AG10803 (cell line): ENCODE measurements at regions not wholly inside any gene's neighbourhood (a gene's known extent, or its start where the extent isn't known, plus 50 kb on each side); places are given as distances from the start of the nearest gene placed in this dataset.
"Not testable (repeated sequence)": the region's sequence is repeated elsewhere in the genome, so short reads cannot be mapped to it uniquely, and the experiment has no call there.

Experiments used
- DNase-seq: peaks from one replicate; pipeline ENCODE4 v3.0.0; 2010; ENCODE audit warnings: low read depth
- H3K4me3 ChIP-seq: 2 replicates; pipeline ENCODE4 v1.5.1; 2011; ENCODE audit warnings: mild to moderate bottlenecking, low read length, control low read depth
- TF ChIP-seq, protein P1 (sequence below): conservative IDR thresholded peaks from 2 replicates; pipeline ENCODE4 v1.5.1; 2011; ENCODE audit warnings: mild to moderate bottlenecking, low read length, control low read depth, inconsistent platforms

DNA sequence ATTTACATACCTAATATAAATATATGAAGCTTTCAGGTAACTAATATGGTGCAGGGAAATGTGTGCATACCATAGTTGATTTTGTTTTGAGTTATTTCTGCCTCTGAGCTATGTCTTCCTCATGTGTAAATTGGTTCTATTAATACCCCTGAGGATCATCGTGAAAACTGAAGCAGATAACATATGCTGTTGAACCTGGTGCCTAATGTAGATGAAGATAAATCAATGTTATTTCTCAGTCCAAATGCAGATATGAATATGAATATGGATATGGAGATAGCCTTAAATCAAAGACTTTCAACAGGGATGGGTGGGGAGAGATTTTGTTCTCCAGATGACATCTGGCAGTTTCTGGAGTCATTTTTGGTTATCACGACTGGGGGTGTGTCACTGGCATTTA, 122.3 kb upstream of the ANKRD30A start:
- no peak for DNase-seq
- TF ChIP-seq, protein P1, sequence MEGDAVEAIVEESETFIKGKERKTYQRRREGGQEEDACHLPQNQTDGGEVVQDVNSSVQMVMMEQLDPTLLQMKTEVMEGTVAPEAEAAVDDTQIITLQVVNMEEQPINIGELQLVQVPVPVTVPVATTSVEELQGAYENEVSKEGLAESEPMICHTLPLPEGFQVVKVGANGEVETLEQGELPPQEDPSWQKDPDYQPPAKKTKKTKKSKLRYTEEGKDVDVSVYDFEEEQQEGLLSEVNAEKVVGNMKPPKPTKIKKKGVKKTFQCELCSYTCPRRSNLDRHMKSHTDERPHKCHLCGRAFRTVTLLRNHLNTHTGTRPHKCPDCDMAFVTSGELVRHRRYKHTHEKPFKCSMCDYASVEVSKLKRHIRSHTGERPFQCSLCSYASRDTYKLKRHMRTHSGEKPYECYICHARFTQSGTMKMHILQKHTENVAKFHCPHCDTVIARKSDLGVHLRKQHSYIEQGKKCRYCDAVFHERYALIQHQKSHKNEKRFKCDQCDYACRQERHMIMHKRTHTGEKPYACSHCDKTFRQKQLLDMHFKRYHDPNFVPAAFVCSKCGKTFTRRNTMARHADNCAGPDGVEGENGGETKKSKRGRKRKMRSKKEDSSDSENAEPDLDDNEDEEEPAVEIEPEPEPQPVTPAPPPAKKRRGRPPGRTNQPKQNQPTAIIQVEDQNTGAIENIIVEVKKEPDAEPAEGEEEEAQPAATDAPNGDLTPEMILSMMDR = no peak
- H3K4me3 ChIP-seq = no peak overlapping the region

DNA sequence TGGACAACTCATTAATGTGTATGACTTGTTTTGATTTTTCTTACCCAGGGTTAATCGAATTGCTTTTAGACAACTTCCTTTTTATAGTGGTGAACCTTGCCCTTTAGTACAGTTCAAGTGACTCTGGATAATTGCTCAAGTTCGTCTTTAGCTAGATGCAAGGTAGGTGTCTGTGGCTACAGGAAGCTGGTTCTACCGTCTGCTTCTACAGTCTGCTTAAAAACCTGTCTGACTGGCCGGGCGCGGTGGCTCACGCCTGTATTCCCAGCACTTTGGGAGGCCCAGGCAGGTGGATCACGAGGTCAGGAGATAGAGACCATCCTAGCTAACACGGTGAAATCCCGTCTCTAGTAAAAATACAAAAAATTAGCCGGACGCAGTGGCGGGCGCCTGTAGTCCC, 129.6 kb upstream of the ANKRD30A start:
- not testable (repeated sequence) for DNase-seq

DNA sequence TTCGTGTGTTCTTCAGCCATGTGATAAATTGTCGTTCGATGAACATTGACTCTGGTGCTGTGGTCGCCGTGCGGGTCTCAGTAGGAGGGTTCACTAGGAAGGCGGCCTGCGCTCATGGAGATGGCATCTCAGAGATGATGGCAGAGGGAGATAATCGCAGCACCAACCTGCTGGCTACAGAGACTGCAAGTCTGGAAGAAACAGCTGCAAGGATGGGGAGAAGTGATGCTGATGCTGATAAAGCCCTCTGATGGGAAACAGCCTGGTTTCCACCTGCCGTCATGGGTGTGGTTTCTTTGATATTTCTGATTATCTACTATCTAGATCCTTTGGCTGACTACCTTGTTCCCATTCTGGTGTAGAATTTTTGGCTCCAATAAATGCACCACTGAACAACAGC, 130.5 kb upstream of the ANKRD30A start:
- no peak for DNase-seq
- H3K4me3 ChIP-seq = no peak overlapping the region
- TF ChIP-seq, protein P1 = no peak

More for the DNA sequence above, 129.6 kb upstream of the ANKRD30A start:
- not testable (repeated sequence) for H3K4me3 ChIP-seq

DNA sequence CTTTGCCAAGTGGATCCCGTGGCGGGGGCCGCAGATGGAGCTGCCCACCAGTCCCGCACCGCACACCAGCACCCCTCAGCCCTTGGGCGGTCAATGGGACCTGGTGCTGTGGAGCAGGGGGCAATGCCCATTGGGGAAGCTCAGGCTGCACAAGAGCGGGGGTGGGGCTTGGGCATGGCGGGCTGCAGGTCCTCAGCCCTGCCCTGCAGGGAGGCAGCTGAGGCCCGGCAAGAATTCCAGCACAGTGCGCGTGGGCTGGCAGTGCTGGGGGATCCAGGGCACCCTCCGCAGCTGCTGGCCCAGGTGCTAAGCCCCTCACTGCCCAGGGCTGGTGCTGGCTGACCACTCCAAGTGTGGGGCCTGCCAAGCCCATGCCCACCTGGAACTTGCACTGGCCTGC, 136.2 kb upstream of the ANKRD30A start:
- DNase-seq = no peak
- TF ChIP-seq, protein P1 = no peak
- no peak overlapping the region for H3K4me3 ChIP-seq

DNA sequence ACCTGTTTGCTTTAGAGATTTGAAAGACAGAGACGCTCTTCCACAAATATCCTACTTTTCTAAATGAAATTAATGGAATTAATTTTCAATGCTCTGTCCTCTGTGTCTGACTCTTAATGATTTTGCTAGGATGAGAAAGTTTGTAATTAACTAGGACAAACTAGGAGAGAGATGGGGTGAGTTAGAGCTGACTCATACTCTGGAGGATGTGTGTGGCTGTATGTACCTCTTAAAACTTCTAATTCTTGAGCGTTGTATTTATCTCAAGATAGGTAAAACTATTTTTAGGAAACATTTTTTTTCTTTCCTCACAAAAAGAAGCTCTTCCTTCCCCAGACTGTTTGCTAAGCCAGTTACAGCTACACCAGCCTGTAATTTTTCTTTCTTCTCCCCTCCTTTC, 178.8 kb upstream of the ANKRD30A start:
- DNase-seq = no peak
- no peak overlapping the region for H3K4me3 ChIP-seq
- TF ChIP-seq, protein P1 = no peak

DNA sequence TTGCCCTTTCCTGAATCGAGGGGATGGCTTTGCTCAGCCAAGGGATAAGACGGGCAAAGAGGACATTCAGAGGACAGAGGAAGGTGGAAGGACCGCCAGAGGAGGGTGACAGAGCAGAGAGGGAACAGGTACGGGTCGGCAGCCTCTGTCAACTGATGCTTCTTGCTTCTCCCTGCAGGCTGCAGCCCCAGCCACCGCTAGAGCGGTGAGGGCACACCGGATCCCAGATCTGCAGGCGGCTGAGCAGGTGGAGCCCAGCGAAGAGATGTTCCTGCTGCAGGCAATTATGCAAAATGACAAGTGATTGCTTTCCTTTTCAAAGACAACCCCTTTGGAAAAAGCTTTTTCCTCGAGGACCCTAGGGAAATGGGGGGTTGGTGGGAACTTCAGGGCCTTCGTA, 181.9 kb upstream of the ANKRD30A start:
- no peak overlapping the region for H3K4me3 ChIP-seq
- DNase-seq = no peak
- TF ChIP-seq, protein P1 = no peak

DNA sequence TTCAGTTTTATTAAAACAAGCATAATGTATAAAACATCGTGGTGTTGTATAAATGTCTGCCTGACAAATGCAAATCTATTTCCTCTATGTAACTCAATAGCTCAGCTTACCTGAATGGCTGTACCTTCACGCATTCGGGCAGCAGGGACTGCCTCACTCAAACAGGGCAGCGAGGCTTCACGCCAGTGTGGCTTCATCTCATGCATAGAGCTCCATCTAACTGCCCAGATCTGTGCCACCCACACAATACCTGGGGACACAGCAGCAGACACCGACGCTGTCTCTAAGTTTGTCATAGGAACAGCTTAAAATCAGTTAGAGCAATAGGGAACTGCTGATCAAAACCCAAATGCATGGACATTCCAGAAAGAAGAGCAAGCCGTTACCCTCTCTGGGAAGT, 182.8 kb upstream of the ANKRD30A start:
- TF ChIP-seq, protein P1 = no peak
- DNase-seq = no peak
- H3K4me3 ChIP-seq = no peak overlapping the region

DNA sequence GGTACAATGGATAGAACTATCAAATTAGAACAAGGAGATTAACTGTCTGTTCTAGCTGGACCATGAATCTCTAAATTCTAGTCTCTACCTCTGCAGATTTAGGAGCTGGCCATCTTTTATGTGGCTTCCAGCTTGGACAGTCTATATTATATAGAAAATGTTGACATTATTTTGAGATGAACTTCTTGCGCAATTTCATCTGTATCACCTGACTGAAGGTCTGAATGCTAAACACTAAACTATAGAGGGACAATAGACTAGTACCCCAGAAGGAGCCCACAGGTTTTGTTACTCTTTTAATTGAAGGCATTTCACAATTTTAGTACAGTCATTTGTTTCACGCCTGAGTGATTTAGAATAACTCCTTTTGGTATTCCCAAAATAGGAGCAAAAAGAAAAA, 222.4 kb upstream of the ANKRD30A start:
- no peak for DNase-seq
- H3K4me3 ChIP-seq = no peak overlapping the region
- TF ChIP-seq, protein P1 = no peak
